ENCODE measurements at regions not wholly inside any gene's neighbourhood (a gene's known extent, or its start where the extent isn't known, plus 50 kb on each side); places are given as distances from the start of the nearest gene placed in this dataset.

- no peaks in the 10 kb centered on the region for H3K36me3 Mint-ChIP-seq
- H3K4me1 Mint-ChIP-seq = no peaks in the 10 kb centered on the region
- no peak overlapping the region for H3K27ac Mint-ChIP-seq
- H3K9me3 Mint-ChIP-seq = peaks cover 0 to 13% (median 2%) of the 10 kb centered on the region in 3 donors
- no peak overlapping the region for H3K4me3 Mint-ChIP-seq
- H3K27me3 Mint-ChIP-seq = no peaks in the 10 kb centered on the region
These were observed 52.8 kb upstream of the FBXL7 start for GRCh38 chr5:15447209-15447608.

GRCh38 chr5:15446552-15446951 lies 53.4 kb upstream of the FBXL7 start:
- H3K9me3 Mint-ChIP-seq = peaks cover 0 to 14% (median 2%) of the 10 kb centered on the region in 3 donors
- no peaks in the 10 kb centered on the region for H3K27me3 Mint-ChIP-seq
- H3K4me1 Mint-ChIP-seq = no peaks in the 10 kb centered on the region
- no peaks in the 10 kb centered on the region for H3K36me3 Mint-ChIP-seq
- no peak overlapping the region for H3K4me3 Mint-ChIP-seq
- no peak overlapping the region for H3K27ac Mint-ChIP-seq

DNA sequence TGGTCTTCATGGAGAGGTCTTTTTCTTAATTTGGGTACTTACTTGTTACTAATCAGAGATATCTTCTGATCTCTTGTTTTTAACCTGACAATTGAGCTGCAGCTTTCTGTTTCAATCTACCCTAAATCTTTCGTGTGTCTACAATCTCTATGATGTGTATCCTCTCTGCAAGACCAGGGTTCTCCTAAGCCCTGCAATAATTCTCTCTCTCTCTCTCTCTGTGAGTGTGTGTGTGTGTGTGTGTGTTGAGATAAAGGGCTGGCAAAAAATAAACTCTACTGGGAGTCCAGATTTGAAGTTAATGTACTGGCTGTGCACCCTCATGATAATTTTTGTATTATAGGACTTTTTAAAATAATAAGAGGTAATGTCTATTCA lies 57.8 kb upstream of the FBXL7 start:
- Mint-ChIP-seq H3K9me3 (peaks cover 2 to 8% (median 2%) of the 10 kb centered on the region in 3 donors), H3K4me3 (no peak overlapping the region), H3K36me3 (peaks cover 1% of the 10 kb centered on the region), H3K27ac (no peak overlapping the region), H3K4me1 (peaks cover 0 to 2% (median 0%) of the 10 kb centered on the region in 3 donors), H3K27me3 (no peaks in the 10 kb centered on the region)

GRCh38 chr5:15441433-15442192 lies 58.4 kb upstream of the FBXL7 start:
- Mint-ChIP-seq H3K4me3 (no peak overlapping the region), H3K4me1 (peaks cover 0 to 2% (median 0%) of the 10 kb centered on the region in 3 donors), H3K27me3 (no peaks in the 10 kb centered on the region), H3K9me3 (peaks cover 2 to 8% (median 2%) of the 10 kb centered on the region in 3 donors), H3K36me3 (peaks cover 1% of the 10 kb centered on the region), H3K27ac (no peak overlapping the region)

GRCh38 chr5:15440434-15440833 lies 59.5 kb upstream of the FBXL7 start:
- Mint-ChIP-seq H3K36me3 (peaks cover 1% of the 10 kb centered on the region), H3K27ac (no peak overlapping the region), H3K27me3 (no peaks in the 10 kb centered on the region), H3K9me3 (peaks cover 2 to 8% (median 4%) of the 10 kb centered on the region in 3 donors), H3K4me1 (peaks cover 0 to 2% (median 0%) of the 10 kb centered on the region in 3 donors), H3K4me3 (no peak overlapping the region)

- no peak overlapping the region for H3K4me3 Mint-ChIP-seq
- H3K27ac Mint-ChIP-seq = no peak overlapping the region
- H3K4me1 Mint-ChIP-seq = peaks cover 0 to 2% (median 0%) of the 10 kb centered on the region in 3 donors
- H3K36me3 Mint-ChIP-seq = peaks cover 1% of the 10 kb centered on the region
- no peaks in the 10 kb centered on the region for H3K27me3 Mint-ChIP-seq
- H3K9me3 Mint-ChIP-seq = peaks cover 2 to 8% (median 4%) of the 10 kb centered on the region in 3 donors
These were observed 60.2 kb upstream of the FBXL7 start for GRCh38 chr5:15439801-15440200.

- no peaks in the 10 kb centered on the region for H3K4me1 Mint-ChIP-seq
- peaks cover 2 to 7% (median 6%) of the 10 kb centered on the region in 3 donors for H3K9me3 Mint-ChIP-seq
- no peaks in the 10 kb centered on the region for H3K36me3 Mint-ChIP-seq
- H3K27me3 Mint-ChIP-seq = no peaks in the 10 kb centered on the region
- no peak overlapping the region for H3K4me3 Mint-ChIP-seq
- H3K27ac Mint-ChIP-seq = no peak overlapping the region
These were observed 66.3 kb upstream of the FBXL7 start for GRCh38 chr5:15433709-15434108.

DNA sequence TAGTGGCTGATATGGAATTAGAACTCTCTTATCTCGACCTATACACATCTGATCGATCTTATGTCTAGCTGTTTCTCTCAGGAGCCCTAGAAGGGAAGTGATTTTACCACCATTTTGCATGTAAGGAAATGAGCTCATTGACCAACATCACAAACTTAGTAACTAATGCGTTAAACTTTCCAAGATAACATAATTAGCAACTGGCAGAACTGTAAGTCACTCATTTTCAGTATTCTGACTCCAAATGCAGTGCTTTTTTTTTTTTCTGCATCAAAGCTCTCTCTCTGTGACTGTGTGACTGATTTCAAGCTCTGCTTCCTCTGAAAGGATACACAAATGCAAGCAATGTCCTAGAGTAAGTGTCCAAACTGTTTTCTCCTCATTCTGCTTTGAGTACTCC lies 68.1 kb upstream of the FBXL7 start:
- Mint-ChIP-seq H3K4me3 (no peak overlapping the region), H3K27ac (no peak overlapping the region), H3K27me3 (no peaks in the 10 kb centered on the region), H3K36me3 (no peaks in the 10 kb centered on the region), H3K9me3 (peaks cover 3 to 7% (median 6%) of the 10 kb centered on the region in 3 donors), H3K4me1 (no peaks in the 10 kb centered on the region)

DNA sequence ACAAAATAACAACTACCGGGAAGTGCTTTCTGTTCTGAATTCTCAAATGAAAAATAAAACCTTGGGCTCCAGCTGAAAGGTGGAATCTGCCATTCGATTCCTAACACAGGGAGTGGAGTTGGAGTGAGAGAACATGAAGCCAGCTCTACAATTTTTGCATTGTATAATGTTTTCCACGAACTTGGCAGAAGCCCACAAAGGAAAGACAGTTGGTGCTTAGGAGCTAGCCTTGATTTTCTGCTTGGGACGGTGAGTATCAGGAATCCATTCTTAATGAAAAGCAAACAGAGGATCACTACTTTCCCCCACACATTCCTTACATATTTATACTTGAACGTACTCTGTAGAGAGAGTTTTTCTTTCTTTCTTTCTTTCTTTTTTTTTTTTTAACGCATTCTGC lies 74.2 kb upstream of the FBXL7 start:
- Mint-ChIP-seq H3K4me1 (no peaks in the 10 kb centered on the region), H3K4me3 (no peak overlapping the region), H3K36me3 (peaks cover 2% of the 10 kb centered on the region), H3K27me3 (no peaks in the 10 kb centered on the region), H3K27ac (no peak overlapping the region), H3K9me3 (peaks cover 3 to 6% (median 4%) of the 10 kb centered on the region in 3 donors)

DNA sequence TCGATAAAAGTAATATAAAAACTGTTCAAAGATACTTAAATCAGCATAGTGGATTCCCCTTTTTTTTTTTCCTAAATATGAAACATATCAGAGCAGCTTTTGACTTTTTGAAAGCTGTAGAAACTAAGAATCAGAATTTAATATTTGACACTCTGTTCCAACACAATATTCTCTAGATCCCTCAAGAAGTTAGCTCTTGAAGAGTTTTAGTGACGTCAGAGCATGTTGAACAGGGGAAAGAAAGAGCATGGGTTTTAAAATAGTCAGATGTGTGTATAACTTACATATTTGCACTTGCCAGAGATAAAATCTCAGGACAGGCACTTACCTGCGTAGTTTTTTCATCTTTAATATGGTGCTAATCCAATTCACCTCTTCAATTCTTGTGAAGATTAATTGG lies 75.2 kb upstream of the FBXL7 start:
- Mint-ChIP-seq H3K4me3 (no peak overlapping the region), H3K27me3 (no peaks in the 10 kb centered on the region), H3K4me1 (no peaks in the 10 kb centered on the region), H3K9me3 (peaks cover 4 to 8% (median 6%) of the 10 kb centered on the region in 3 donors), H3K36me3 (peaks cover 2% of the 10 kb centered on the region), H3K27ac (no peak overlapping the region)

DNA sequence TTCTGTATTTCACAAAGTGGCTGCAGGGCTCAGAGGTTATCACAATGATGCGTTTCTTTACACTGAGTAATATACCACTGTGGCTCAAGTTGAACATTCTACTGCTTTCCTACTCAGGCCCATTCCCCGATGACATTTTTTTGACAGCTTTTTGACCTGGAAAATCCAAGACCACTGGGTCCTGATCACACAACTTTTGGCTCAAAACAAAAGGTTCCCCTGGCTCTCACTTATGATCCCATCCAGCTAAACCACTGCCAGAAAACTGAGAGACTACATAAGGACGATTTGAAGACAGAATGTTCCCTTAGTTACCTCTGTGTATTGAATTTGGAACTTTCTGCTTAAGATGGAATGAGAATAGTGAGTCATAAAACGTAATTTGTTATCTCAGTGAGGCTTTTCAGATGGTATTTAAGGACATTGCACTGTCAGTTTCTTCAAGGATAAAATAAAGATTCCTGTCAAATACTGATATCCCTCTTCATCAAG lies 78.0 kb upstream of the FBXL7 start:
- Mint-ChIP-seq H3K9me3 (peaks cover 4 to 17% (median 6%) of the 10 kb centered on the region in 3 donors), H3K4me3 (no peak overlapping the region), H3K36me3 (peaks cover 2% of the 10 kb centered on the region), H3K4me1 (no peaks in the 10 kb centered on the region), H3K27me3 (no peaks in the 10 kb centered on the region), H3K27ac (no peak overlapping the region)

- Mint-ChIP-seq H3K27ac (no peak overlapping the region), H3K4me1 (no peaks in the 10 kb centered on the region), H3K4me3 (no peak overlapping the region), H3K36me3 (peaks cover 2% of the 10 kb centered on the region), H3K9me3 (peaks cover 4 to 17% (median 5%) of the 10 kb centered on the region in 3 donors), H3K27me3 (no peaks in the 10 kb centered on the region)
These were observed 78.6 kb upstream of the FBXL7 start for GRCh38 chr5:15421381-15421780.

DNA sequence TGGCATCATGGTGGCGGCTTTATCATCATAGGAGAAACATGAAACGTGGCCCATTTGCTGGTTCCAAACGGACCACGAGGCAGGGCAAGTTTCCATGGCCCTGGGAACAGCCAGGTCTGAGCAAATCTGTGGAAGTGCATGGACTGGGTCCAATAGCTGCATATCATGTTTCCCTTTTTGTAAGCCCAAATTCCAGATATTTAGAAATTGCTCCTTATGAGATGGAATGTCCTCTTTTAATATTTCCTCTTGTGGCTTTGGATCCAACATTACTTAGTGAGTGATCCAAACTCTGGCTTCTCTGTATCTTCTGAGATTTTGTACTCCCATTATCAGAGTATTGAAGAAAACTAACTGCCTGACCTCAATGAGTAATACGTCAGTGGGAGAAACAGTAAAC lies 79.8 kb upstream of the FBXL7 start:
- no peak overlapping the region for H3K4me3 Mint-ChIP-seq
- peaks cover 4 to 17% (median 5%) of the 10 kb centered on the region in 3 donors for H3K9me3 Mint-ChIP-seq
- H3K27ac Mint-ChIP-seq = peak overlapping the region in 2 of 3 donors; percentile 55 to 61
- H3K27me3 Mint-ChIP-seq = no peaks in the 10 kb centered on the region
- H3K36me3 Mint-ChIP-seq = peaks cover 2% of the 10 kb centered on the region
- H3K4me1 Mint-ChIP-seq = no peaks in the 10 kb centered on the region

DNA sequence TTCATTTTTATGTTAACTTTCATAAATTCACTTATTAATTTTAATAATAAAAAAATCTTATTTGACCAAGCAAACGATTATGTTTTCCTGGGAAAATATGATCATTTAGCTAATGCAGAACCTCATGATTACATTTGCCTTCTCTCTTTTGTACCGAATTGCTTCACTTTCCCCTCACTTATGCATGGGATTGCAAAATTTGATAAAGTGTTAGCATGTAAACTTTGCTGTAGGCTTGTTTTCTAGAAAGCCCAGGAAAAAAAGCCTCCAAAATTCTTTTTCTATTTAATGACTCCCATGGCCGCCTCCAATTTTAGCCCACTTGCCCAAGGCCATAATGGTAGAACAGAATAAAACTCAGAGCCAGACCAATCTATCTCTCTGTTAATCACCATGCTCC lies 82.8 kb upstream of the FBXL7 start:
- Mint-ChIP-seq H3K27me3 (no peaks in the 10 kb centered on the region), H3K36me3 (no peaks in the 10 kb centered on the region), H3K4me1 (no peaks in the 10 kb centered on the region), H3K9me3 (peaks cover 5 to 23% (median 7%) of the 10 kb centered on the region in 3 donors), H3K27ac (no peak overlapping the region), H3K4me3 (no peak overlapping the region)

DNA sequence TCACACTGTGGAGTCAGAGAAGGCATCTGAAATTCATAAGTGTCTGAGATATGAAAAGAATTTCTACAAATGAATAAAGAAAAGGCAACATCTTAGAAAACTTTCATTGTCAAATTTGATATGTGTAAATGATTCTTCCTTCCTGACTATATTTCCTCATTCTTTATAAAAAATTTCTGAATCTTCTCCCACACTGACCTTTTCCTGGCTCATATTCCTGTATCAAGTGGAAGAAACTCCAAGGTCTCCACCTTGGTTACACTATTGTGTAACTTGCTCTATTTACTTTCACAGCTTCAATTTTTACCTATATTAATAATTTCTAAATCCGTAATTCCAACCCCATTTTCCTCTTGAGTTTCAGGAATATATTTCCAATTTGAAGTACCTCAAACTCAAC lies 93.5 kb upstream of the FBXL7 start:
- H3K9me3 Mint-ChIP-seq = peaks cover 2 to 20% (median 3%) of the 10 kb centered on the region in 3 donors
- H3K4me1 Mint-ChIP-seq = no peaks in the 10 kb centered on the region
- no peaks in the 10 kb centered on the region for H3K27me3 Mint-ChIP-seq
- no peak overlapping the region for H3K4me3 Mint-ChIP-seq
- no peak overlapping the region for H3K27ac Mint-ChIP-seq
- no peaks in the 10 kb centered on the region for H3K36me3 Mint-ChIP-seq

- no peak overlapping the region for H3K4me3 Mint-ChIP-seq
- no peaks in the 10 kb centered on the region for H3K27me3 Mint-ChIP-seq
- H3K36me3 Mint-ChIP-seq = no peaks in the 10 kb centered on the region
- peaks cover 0 to 1% (median 0%) of the 10 kb centered on the region in 3 donors for H3K9me3 Mint-ChIP-seq
- no peak overlapping the region for H3K27ac Mint-ChIP-seq
- H3K4me1 Mint-ChIP-seq = no peaks in the 10 kb centered on the region
These were observed 106.8 kb upstream of the FBXL7 start for GRCh38 chr5:15393146-15393545.

All from IgD-negative memory B cell (primary cell).